ENCODE measurements at regions not wholly inside any gene's neighbourhood (a gene's known extent, or its start where the extent isn't known, plus 50 kb on each side); places are given as distances from the start of the nearest gene placed in this dataset.
"Not testable (repeated sequence)": the region's sequence is repeated elsewhere in the genome, so short reads cannot be mapped to it uniquely, and the experiment has no call there.

GRCh38 chr7:68247126-68247525 lies 1250.5 kb downstream of the TYW1 start:
- Histone ChIP-seq H3K36me3 (ENCODE audit: control insufficient read depth, insufficient read depth, low read length) (no peaks in the 10 kb centered on the region), H3K4me3 (ENCODE audit: low read depth, low read length) (no peak overlapping the region), H3K27me3 (ENCODE audit: control insufficient read depth, insufficient read depth, low read length) (no peaks in the 10 kb centered on the region)
- DNase-seq (ENCODE audit: low read depth) (no peak), FAIRE-seq (no peak)
- TF ChIP-seq, protein P1, sequence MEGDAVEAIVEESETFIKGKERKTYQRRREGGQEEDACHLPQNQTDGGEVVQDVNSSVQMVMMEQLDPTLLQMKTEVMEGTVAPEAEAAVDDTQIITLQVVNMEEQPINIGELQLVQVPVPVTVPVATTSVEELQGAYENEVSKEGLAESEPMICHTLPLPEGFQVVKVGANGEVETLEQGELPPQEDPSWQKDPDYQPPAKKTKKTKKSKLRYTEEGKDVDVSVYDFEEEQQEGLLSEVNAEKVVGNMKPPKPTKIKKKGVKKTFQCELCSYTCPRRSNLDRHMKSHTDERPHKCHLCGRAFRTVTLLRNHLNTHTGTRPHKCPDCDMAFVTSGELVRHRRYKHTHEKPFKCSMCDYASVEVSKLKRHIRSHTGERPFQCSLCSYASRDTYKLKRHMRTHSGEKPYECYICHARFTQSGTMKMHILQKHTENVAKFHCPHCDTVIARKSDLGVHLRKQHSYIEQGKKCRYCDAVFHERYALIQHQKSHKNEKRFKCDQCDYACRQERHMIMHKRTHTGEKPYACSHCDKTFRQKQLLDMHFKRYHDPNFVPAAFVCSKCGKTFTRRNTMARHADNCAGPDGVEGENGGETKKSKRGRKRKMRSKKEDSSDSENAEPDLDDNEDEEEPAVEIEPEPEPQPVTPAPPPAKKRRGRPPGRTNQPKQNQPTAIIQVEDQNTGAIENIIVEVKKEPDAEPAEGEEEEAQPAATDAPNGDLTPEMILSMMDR (IDR thresholded peaks at IDR 0.05; ENCODE audit: insufficient read depth, low read length, severe bottlenecking) = no peak

- no peak for FAIRE-seq
- Histone ChIP-seq H3K4me3 (ENCODE audit: low read depth, low read length) (no peak overlapping the region), H3K27me3 (ENCODE audit: control insufficient read depth, insufficient read depth, low read length) (no peaks in the 10 kb centered on the region), H3K36me3 (ENCODE audit: control insufficient read depth, insufficient read depth, low read length) (no peaks in the 10 kb centered on the region)
- TF ChIP-seq, protein P1 (IDR thresholded peaks at IDR 0.05; ENCODE audit: insufficient read depth, low read length, severe bottlenecking) = no peak
- DNase-seq (ENCODE audit: low read depth) = no peak
Observed at GRCh38 chr7:68247571-68247970, 1250.9 kb downstream of the TYW1 start.

- no peak overlapping the region for H3K4me3 ChIP-seq (ENCODE audit: low read depth, low read length)
- FAIRE-seq = no peak
- DNase-seq (ENCODE audit: low read depth) = no peak
Observed at GRCh38 chr7:68248973-68249372, 1252.3 kb downstream of the TYW1 start.

GRCh38 chr7:68249611-68250010 lies 1253.0 kb downstream of the TYW1 start:
- TF ChIP-seq, protein P1 (IDR thresholded peaks at IDR 0.05; ENCODE audit: insufficient read depth, low read length, severe bottlenecking) = no peak
- FAIRE-seq (no peak), DNase-seq (ENCODE audit: low read depth) (no peak)
- no peaks in the 10 kb centered on the region for H3K27me3 ChIP-seq (ENCODE audit: control insufficient read depth, insufficient read depth, low read length)
- no peaks in the 10 kb centered on the region for H3K36me3 ChIP-seq (ENCODE audit: control insufficient read depth, insufficient read depth, low read length)
- no peak overlapping the region for H3K4me3 ChIP-seq (ENCODE audit: low read depth, low read length)

More at GRCh38 chr7:68248973-68249372, 1252.3 kb downstream of the TYW1 start:
- TF ChIP-seq, protein P1 (IDR thresholded peaks at IDR 0.05; ENCODE audit: insufficient read depth, low read length, severe bottlenecking) = no peak
- Histone ChIP-seq H3K36me3 (ENCODE audit: control insufficient read depth, insufficient read depth, low read length) (no peaks in the 10 kb centered on the region), H3K27me3 (ENCODE audit: control insufficient read depth, insufficient read depth, low read length) (no peaks in the 10 kb centered on the region)

GRCh38 chr7:68250143-68250542 lies 1253.5 kb downstream of the TYW1 start:
- H3K36me3 ChIP-seq (ENCODE audit: control insufficient read depth, insufficient read depth, low read length) = no peaks in the 10 kb centered on the region
- TF ChIP-seq, protein P1 (IDR thresholded peaks at IDR 0.05; ENCODE audit: insufficient read depth, low read length, severe bottlenecking) = no peak
- no peak overlapping the region for H3K4me3 ChIP-seq (ENCODE audit: low read depth, low read length)
- no peaks in the 10 kb centered on the region for H3K27me3 ChIP-seq (ENCODE audit: control insufficient read depth, insufficient read depth, low read length)
- no peak for FAIRE-seq
- DNase-seq (ENCODE audit: low read depth) = no peak

DNA sequence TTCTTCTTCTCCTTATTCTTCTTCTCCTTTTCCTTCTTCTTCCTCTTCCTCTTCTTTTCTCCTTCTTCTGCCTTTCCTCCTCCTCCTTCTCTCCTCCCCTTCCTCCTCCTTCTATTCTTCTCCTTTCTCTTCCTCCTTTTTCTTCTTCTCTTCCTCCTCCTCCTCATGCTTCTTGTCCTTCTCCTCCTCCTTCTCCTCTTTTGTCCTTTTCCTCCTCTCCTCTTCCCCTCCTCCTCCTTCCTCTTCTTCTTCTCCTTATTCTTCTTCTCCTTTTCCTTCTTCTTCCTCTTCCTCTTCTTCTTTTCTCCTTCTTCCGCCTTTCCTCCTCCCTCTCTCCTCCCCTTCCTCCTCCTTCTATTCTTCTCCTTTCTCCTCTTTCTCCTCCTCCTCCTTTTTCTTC lies 1258.2 kb downstream of the TYW1 start:
- not testable (repeated sequence) for H3K4me3 ChIP-seq (ENCODE audit: low read depth, low read length); DNase-seq (ENCODE audit: low read depth); H3K27me3 ChIP-seq (ENCODE audit: control insufficient read depth, insufficient read depth, low read length); FAIRE-seq; H3K36me3 ChIP-seq (ENCODE audit: control insufficient read depth, insufficient read depth, low read length)
